ENCODE measurements at regions not wholly inside any gene's neighbourhood (a gene's known extent, or its start where the extent isn't known, plus 50 kb on each side); places are given as distances from the start of the nearest gene placed in this dataset.

DNA sequence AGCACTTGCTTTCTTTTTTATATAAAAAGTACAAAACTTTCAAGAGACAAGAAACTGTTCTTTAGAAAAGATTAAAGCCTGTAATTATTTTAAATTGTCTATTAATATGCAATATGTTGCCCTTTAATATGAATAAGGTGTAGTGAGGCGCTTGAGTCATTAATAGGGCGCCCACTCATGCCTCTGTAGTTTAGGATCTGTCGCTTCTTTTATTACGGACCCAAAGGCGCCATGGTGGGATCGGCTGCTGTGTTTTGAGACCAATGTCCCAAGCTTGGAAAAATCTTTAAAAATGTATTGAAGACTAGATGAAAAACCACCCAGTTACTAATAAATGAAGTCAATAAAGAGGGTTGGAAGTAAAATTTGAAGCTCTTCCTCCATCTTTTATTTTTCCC lies 259.5 kb upstream of the MEIS2 start (continued):
- TF ChIP-seq REST (IDR thresholded peaks at IDR 0.05; ENCODE audit: unreplicated experiment) (no peak), NANOG (IDR thresholded peaks at IDR 0.05; ENCODE audit: borderline replicate concordance) (no peak), ZNF331 (CRISPR knock-in tag; IDR thresholded peaks at IDR 0.05; ENCODE audit: low read depth) (no peak), JUNB (IDR thresholded peaks at IDR 0.05; ENCODE audit: unreplicated experiment) (no peak), POLR2AphosphoS5 (IDR thresholded peaks at IDR 0.05; ENCODE audit: low read depth) (no peak), EZH2phosphoT487 (IDR thresholded peaks at IDR 0.05; ENCODE audit: unreplicated experiment) (no peak), STAT1 (IDR thresholded peaks at IDR 0.05; ENCODE audit: unreplicated experiment) (no peak), CREB1 (CRISPR knock-in tag; IDR thresholded peaks at IDR 0.05; ENCODE audit: low read depth) (no peak), ZNF114 (CRISPR knock-in tag; IDR thresholded peaks at IDR 0.05) (no peak)
- TF ChIP-seq, protein P1, sequence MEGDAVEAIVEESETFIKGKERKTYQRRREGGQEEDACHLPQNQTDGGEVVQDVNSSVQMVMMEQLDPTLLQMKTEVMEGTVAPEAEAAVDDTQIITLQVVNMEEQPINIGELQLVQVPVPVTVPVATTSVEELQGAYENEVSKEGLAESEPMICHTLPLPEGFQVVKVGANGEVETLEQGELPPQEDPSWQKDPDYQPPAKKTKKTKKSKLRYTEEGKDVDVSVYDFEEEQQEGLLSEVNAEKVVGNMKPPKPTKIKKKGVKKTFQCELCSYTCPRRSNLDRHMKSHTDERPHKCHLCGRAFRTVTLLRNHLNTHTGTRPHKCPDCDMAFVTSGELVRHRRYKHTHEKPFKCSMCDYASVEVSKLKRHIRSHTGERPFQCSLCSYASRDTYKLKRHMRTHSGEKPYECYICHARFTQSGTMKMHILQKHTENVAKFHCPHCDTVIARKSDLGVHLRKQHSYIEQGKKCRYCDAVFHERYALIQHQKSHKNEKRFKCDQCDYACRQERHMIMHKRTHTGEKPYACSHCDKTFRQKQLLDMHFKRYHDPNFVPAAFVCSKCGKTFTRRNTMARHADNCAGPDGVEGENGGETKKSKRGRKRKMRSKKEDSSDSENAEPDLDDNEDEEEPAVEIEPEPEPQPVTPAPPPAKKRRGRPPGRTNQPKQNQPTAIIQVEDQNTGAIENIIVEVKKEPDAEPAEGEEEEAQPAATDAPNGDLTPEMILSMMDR (conservative IDR thresholded peaks at IDR 0.05; ENCODE audit: low read depth in 2 of 2), result no peak
- TF ChIP-seq, protein P2, sequence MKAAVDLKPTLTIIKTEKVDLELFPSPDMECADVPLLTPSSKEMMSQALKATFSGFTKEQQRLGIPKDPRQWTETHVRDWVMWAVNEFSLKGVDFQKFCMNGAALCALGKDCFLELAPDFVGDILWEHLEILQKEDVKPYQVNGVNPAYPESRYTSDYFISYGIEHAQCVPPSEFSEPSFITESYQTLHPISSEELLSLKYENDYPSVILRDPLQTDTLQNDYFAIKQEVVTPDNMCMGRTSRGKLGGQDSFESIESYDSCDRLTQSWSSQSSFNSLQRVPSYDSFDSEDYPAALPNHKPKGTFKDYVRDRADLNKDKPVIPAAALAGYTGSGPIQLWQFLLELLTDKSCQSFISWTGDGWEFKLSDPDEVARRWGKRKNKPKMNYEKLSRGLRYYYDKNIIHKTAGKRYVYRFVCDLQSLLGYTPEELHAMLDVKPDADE (IDR thresholded peaks at IDR 0.05), result no peak

GRCh38 chr15:37360724-37361123 lies 260.4 kb upstream of the MEIS2 start:
- H3K27ac Mint-ChIP-seq, result no peak overlapping the region
- Histone ChIP-seq H3K4me1 (ENCODE audit: insufficient read depth) (peaks cover 19% of the 10 kb centered on the region), H3K79me2 (replicated peaks; ENCODE audit: insufficient read depth) (no peaks in the 10 kb centered on the region), H3K4me2 (no peak overlapping the region), H3K27me3 (ENCODE audit: insufficient read depth) (no peaks in the 10 kb centered on the region), H4K20me1 (replicated peaks; ENCODE audit: insufficient read depth) (no peaks in the 10 kb centered on the region), H2AFZ (no peak overlapping the region), H3K27ac (ENCODE audit: low read depth) (no peak overlapping the region), H3F3A (replicated peaks; ENCODE audit: low read depth) (no peaks in the 10 kb centered on the region), H3K4me3 (no peak overlapping the region), H3K9me2 (ENCODE audit: insufficient read depth) (no peaks in the 10 kb centered on the region; the same call in 1 of the 2 replicates), H3K36me3 (ENCODE audit: insufficient read depth) (no peaks in the 10 kb centered on the region)
- H3K4me3 Mint-ChIP-seq, result no peak overlapping the region
- no peaks in the 10 kb centered on the region for H3K27me3 Mint-ChIP-seq (ENCODE audit: insufficient read depth, low read depth, poor library complexity)
- no peaks in the 10 kb centered on the region for H3K36me3 Mint-ChIP-seq (ENCODE audit: low read depth)
- peaks cover 18% of the 10 kb centered on the region for H3K4me1 Mint-ChIP-seq
- ATAC-seq (no peak), DNase-seq (ENCODE audit: low spot score) (no peak)
- no peaks in the 10 kb centered on the region for H3K9me3 Mint-ChIP-seq
- TF ChIP-seq NANOG (IDR thresholded peaks at IDR 0.05; ENCODE audit: borderline replicate concordance) (no peak), EZH2 (IDR thresholded peaks at IDR 0.05; ENCODE audit: low read depth, unreplicated experiment) (no peak), EZH2phosphoT487 (IDR thresholded peaks at IDR 0.05; ENCODE audit: unreplicated experiment) (no peak), ZNF462 (CRISPR knock-in tag; IDR thresholded peaks at IDR 0.05) (no peak), JUNB (IDR thresholded peaks at IDR 0.05; ENCODE audit: unreplicated experiment) (no peak), ZNF331 (CRISPR knock-in tag; IDR thresholded peaks at IDR 0.05; ENCODE audit: low read depth) (no peak)

All from GM23338 (cell line).